Liver (tissue), 8 donors: ENCODE measurements at regions not wholly inside any gene's neighbourhood (a gene's known extent, or its start where the extent isn't known, plus 50 kb on each side); places are given as distances from the start of the nearest gene placed in this dataset.

Experiments
- DNase-seq: peaks from one replicate; pipeline ENCODE4 v3.0.0-alpha.2; 2017; ENCODE audit warnings: low spot score
- H3K27ac ChIP-seq, 2 donors: one replicate each; pipeline ENCODE4 v1.7.0; 2013; ENCODE audit warnings: inconsistent platforms in 2 of 2, low read length in 2 of 2, control low read depth in 1 of 2, low read depth in 1 of 2, mild to moderate bottlenecking in 1 of 2
- H3K27me3 ChIP-seq, 4 donors: one replicate each; pipeline versions ENCODE4 v1.6.1 to v1.7.0; 2013; ENCODE audit warnings: low read length in 3 of 4, inconsistent platforms in 1 of 4, mild to moderate bottlenecking in 1 of 4, moderate library complexity in 1 of 4; ENCODE audit not compliant: control insufficient read depth in 4 of 4, insufficient read depth in 4 of 4
- H3K36me3 ChIP-seq, 4 donors: one replicate each; pipeline versions ENCODE4 v1.6.1 to v1.7.0; 2013; ENCODE audit warnings: low read length in 3 of 4, mild to moderate bottlenecking in 3 of 4, low read depth in 1 of 4, moderate library complexity in 1 of 4; ENCODE audit not compliant: control insufficient read depth in 4 of 4, insufficient read depth in 3 of 4
- H3K4me1 ChIP-seq, 4 donors: one replicate each; pipeline versions ENCODE4 v1.6.1 to v1.7.0; 2013; ENCODE audit warnings: low read length in 3 of 4, mild to moderate bottlenecking in 3 of 4, moderate library complexity in 1 of 4; ENCODE audit not compliant: control insufficient read depth in 4 of 4, insufficient read depth in 4 of 4
- H3K4me3 ChIP-seq, 3 donors: one replicate each; pipeline versions ENCODE4 v1.6.1 to v1.7.0; 2013; ENCODE audit warnings: low read length in 3 of 3, control low read depth in 1 of 3, low read depth in 1 of 3, mild to moderate bottlenecking in 1 of 3
- H3K9ac ChIP-seq, 2 donors: one replicate each; pipeline ENCODE4 v1.7.0; 2013; ENCODE audit warnings: low read length in 2 of 2, mild to moderate bottlenecking in 2 of 2, moderate library complexity in 2 of 2, control low read depth in 1 of 2, low read depth in 1 of 2
- H3K9me3 ChIP-seq, 4 donors: one replicate each; pipeline versions ENCODE4 v1.6.1 to v1.7.0; 2013; ENCODE audit warnings: low read length in 3 of 4; ENCODE audit not compliant: control insufficient read depth in 4 of 4
- ATF3 ChIP-seq: IDR thresholded peaks from 2 replicates; pipeline ENCODE4 v1.6.1; 2016; ENCODE audit warnings: antibody characterized with exemption
- CTCF ChIP-seq: fragments of 150-350 bp; IDR thresholded peaks from 2 replicates; pipeline ENCODE4 v1.5.1; 2017; ENCODE audit warnings: improper control_type of control experiment, low read depth, low read length; ENCODE audit not compliant: missing input control
- EGR1 ChIP-seq, 2 donors: IDR thresholded peaks; 2 replicates each; pipeline ENCODE4 v1.6.1; 2016 to 2018; ENCODE audit warnings: antibody characterized with exemption in 2 of 2, low read depth in 2 of 2
- FOXA1 ChIP-seq: IDR thresholded peaks from 2 replicates; pipeline ENCODE4 v1.6.1; 2016; ENCODE audit warnings: antibody characterized with exemption
- FOXA2 ChIP-seq: IDR thresholded peaks from 2 replicates; pipeline ENCODE4 v1.6.1; 2016; ENCODE audit warnings: antibody characterized with exemption
- GABPA ChIP-seq, 2 donors: IDR thresholded peaks in 1 of 2; conservative IDR thresholded peaks in 1 of 2; 2 replicates each; pipeline ENCODE4 v1.6.1; 2016; ENCODE audit warnings: antibody characterized with exemption in 2 of 2, mild to moderate bottlenecking in 1 of 2, moderate library complexity in 1 of 2
- HNF4A ChIP-seq, 2 donors: conservative IDR thresholded peaks; 2 replicates each; pipeline ENCODE4 v1.6.1; 2016; ENCODE audit warnings: antibody characterized with exemption in 2 of 2, mild to moderate bottlenecking in 2 of 2
- JUND ChIP-seq, 2 donors: IDR thresholded peaks; 2 replicates each; pipeline ENCODE4 v1.6.1; 2016; ENCODE audit warnings: antibody characterized with exemption in 2 of 2
- MAX ChIP-seq: IDR thresholded peaks from 2 replicates; pipeline ENCODE4 v1.6.1; 2016; ENCODE audit warnings: antibody characterized with exemption
- NR2F2 ChIP-seq: IDR thresholded peaks from 2 replicates; pipeline ENCODE4 v1.6.1; 2016; ENCODE audit warnings: antibody characterized with exemption
- RAD21 ChIP-seq, 2 donors: IDR thresholded peaks; 2 replicates each; pipeline ENCODE4 v1.6.1; 2016; ENCODE audit warnings: antibody characterized with exemption in 2 of 2, mild to moderate bottlenecking in 2 of 2
- REST ChIP-seq: IDR thresholded peaks from 2 replicates; pipeline ENCODE4 v1.6.1; 2016; ENCODE audit warnings: antibody characterized with exemption, mild to moderate bottlenecking
- RXRA ChIP-seq, 2 donors: IDR thresholded peaks; 2 replicates each; pipeline ENCODE4 v1.6.1; 2017 to 2018; ENCODE audit warnings: antibody characterized with exemption in 2 of 2, mild to moderate bottlenecking in 1 of 2
- SP1 ChIP-seq: IDR thresholded peaks from 2 replicates; pipeline ENCODE4 v1.6.1; 2018; ENCODE audit warnings: antibody characterized with exemption, mild to moderate bottlenecking
- TAF1 ChIP-seq: conservative IDR thresholded peaks from 2 replicates; pipeline ENCODE4 v1.6.1; 2016; ENCODE audit warnings: antibody characterized with exemption, mild to moderate bottlenecking
- WGBS: extraction: QIAGEN DNeasy Blood & Tissue Kit; methylation state at CpG from one replicate; pipeline ENCODE4 v1.1.7; 2013; 5-methylcytosine and 5-hydroxymethylcytosine counted together
- donor health status: healthy.
- donor health status: healthy.
- donor health status: healthy.
- donor health status: healthy.
- donor health status: healthy.

GRCh38 chr5:6006838-6007314 lies 371.5 kb downstream of the MED10 start:
- TF ChIP-seq RAD21 (IDR thresholded peaks at IDR 0.05) = no peak
- TF ChIP-seq REST = no peak
- TF ChIP-seq GABPA (IDR thresholded peaks at IDR 0.05 in 1 of 2, conservative IDR thresholded peaks at IDR 0.05 in 1 of 2) = no peak
- no peak for TF ChIP-seq RXRA (IDR thresholded peaks at IDR 0.05)
- H3K4me1 ChIP-seq = no peaks in the 10 kb centered on the region
- no peak overlapping the region for H3K9ac ChIP-seq
- H3K27me3 ChIP-seq = peaks cover 0 to 2% (median 0%) of the 10 kb centered on the region in 4 donors
- WGBS = 87% methylated on average over 9 of the region's 9 CpGs
- DNase-seq = no peak
- H3K4me3 ChIP-seq = no peak overlapping the region
- H3K36me3 ChIP-seq = no peaks in the 10 kb centered on the region
- no peaks in the 10 kb centered on the region for H3K9me3 ChIP-seq
- no peak overlapping the region for H3K27ac ChIP-seq

GRCh38 chr5:6003040-6003825 lies 375.1 kb downstream of the MED10 start:
- TF ChIP-seq CTCF (no peak), FOXA1 (no peak), RXRA (IDR thresholded peaks at IDR 0.05) (no peak)
- no peaks in the 10 kb centered on the region for H3K36me3 ChIP-seq
- H3K27ac ChIP-seq = no peak overlapping the region
- H3K9ac ChIP-seq = no peak overlapping the region
- no peak for DNase-seq
- 78% methylated on average over 11 of the region's 11 CpGs for WGBS
- H3K4me3 ChIP-seq = no peak overlapping the region
- peaks cover 0 to 2% (median 0%) of the 10 kb centered on the region in 4 donors for H3K27me3 ChIP-seq
- H3K4me1 ChIP-seq = no peaks in the 10 kb centered on the region
- H3K9me3 ChIP-seq = no peaks in the 10 kb centered on the region

- no peak overlapping the region for H3K4me3 ChIP-seq
- peaks cover 0 to 3% (median 0%) of the 10 kb centered on the region in 4 donors for H3K9me3 ChIP-seq
- peaks cover 0 to 2% (median 0%) of the 10 kb centered on the region in 4 donors for H3K27me3 ChIP-seq
- no peak for DNase-seq
- H3K36me3 ChIP-seq = no peaks in the 10 kb centered on the region
- 46% methylated on average over 6 of the region's 6 CpGs for WGBS
- no peak overlapping the region for H3K9ac ChIP-seq
- no peak overlapping the region for H3K27ac ChIP-seq
- TF ChIP-seq GABPA (IDR thresholded peaks at IDR 0.05 in 1 of 2, conservative IDR thresholded peaks at IDR 0.05 in 1 of 2) (no peak), ATF3 (no peak), EGR1 (IDR thresholded peaks at IDR 0.05; ENCODE audit: low read depth in 2 of 2) (no peak), HNF4A (conservative IDR thresholded peaks at IDR 0.05) (no peak), CTCF (no peak), SP1 (no peak), RAD21 (IDR thresholded peaks at IDR 0.05) (no peak), JUND (IDR thresholded peaks at IDR 0.05) (no peak), TAF1 (no peak), FOXA1 (no peak), RXRA (IDR thresholded peaks at IDR 0.05) (no peak), NR2F2 (no peak), FOXA2 (no peak), MAX (no peak)
- no peaks in the 10 kb centered on the region for H3K4me1 ChIP-seq
Measured at GRCh38 chr5:6000867-6001266, 377.5 kb downstream of the MED10 start.
